HG02588 (cell line): ENCODE measurements at regions not wholly inside any gene's neighbourhood (a gene's known extent, or its start where the extent isn't known, plus 50 kb on each side); places are given as distances from the start of the nearest gene placed in this dataset.
"Not testable (repeated sequence)": the region's sequence is repeated elsewhere in the genome, so short reads cannot be mapped to it uniquely, and the experiment has no call there.

ENCODE experiments used
- ATAC-seq: cut with Tn5 transposase; IDR thresholded peaks from one replicate; pipeline ENCODE4 v1.9.1; 2021; ENCODE audit warnings: mild to moderate bottlenecking, moderate library complexity; ENCODE audit not compliant: unreplicated experiment

GRCh38 chr13:90246687-90247345 lies 1100.7 kb upstream of the MIR17HG start:
- ATAC-seq: no peak

DNA sequence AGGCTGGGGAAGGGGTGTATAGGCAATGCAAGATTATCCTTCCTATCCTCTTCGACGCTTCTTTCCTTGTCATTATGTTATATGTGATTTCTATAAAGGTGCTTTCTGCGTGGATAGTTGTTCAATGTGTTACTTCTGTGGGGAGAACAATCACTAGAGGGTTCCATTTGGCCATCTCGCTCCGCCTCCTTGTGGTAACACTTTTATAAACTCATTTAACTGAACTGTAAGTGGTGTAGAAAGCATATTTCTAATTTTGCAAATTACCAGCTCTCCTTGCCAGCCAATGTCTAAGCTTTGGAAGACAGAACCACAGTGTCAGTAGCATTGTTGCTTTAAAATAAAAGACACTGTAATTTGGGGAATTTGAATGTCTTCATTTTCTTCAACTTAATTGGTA lies 1093.7 kb upstream of the MIR17HG start:
- no peak for ATAC-seq

DNA sequence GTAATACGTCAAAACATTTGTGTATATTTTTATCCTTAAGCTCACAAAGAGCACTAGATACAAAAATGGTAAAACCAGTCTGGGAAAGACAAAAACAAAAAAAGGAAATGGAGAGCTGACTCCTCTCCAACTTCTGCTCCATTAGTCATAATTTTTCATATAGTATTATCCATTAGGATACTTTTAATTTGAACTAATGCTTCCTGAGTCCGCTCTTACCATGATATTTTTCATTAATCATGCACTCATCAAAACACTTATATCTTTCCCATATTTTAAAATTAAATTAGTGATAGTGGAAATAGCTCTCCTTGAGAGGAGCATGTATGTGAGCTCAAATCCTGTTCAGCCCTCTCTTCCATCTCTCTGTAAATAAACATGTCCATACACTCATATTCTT lies 1093.0 kb upstream of the MIR17HG start:
- ATAC-seq: no peak

GRCh38 chr13:90256746-90257145 lies 1090.7 kb upstream of the MIR17HG start:
- no peak for ATAC-seq

GRCh38 chr13:90258129-90258528 lies 1089.4 kb upstream of the MIR17HG start:
- ATAC-seq: no peak

DNA sequence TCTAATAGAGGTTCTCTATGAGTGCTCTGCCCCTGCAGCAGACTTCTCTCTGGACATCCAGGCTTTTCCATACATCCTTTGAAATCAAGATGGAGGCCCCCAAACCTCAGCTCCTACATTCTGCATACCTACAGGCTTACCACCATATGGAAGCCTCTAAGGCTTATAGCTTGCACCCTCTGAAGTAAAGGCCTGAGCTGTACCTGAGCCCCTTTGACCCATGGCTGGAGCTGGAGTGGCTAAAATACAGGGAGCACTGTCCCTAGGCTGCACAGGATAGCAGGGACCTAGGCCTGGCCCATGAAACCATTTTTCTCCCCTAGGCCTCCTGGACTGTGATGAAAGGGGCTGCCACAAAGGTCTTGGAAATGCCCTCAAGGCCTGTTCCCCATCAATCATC lies 1086.1 kb upstream of the MIR17HG start:
- ATAC-seq: no peak

- no peak for ATAC-seq
Measured at GRCh38 chr13:90270226-90270625, 1077.3 kb upstream of the MIR17HG start.

- ATAC-seq: no peak
Measured at GRCh38 chr13:90272356-90272755, 1075.1 kb upstream of the MIR17HG start.

GRCh38 chr13:90276216-90276615 lies 1071.3 kb upstream of the MIR17HG start:
- no peak for ATAC-seq

DNA sequence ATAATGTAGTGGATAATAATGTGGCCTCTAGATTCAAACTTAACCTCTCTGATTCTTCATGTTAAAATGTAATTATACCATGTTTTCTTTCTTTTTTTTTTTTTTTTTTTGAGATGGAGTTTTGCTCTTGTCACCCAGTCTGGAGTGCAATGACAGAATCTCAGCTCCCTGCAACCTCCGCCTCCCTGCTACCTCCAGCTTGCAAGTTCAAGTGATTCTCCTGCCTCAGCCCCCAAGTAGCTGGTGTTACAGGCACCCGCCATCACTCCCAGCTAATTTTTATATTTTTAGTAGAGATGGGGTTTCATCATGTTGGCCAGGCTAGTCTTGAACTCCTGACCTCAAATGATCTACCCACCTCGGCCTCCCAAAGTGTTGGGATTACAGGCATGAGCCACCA lies 1069.3 kb upstream of the MIR17HG start:
- ATAC-seq: not testable (repeated sequence)

DNA sequence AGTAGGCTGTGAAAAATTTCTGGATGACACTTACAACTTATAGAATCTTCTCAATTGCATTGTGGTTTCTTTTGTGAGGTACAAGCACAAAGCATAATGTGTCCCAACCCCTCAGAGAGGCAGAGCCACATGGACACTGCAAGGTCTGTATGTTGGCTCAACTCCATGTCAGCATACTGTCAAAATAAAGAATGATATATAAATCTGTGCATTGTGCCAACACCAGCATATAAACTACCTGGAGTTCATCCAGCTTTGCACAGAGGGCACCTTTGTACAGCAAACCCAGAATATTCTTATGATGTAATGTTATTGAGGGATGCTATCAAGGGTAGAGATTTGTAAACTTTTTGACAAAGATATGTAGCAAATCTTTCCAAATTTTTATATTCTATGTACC lies 1065.8 kb upstream of the MIR17HG start:
- ATAC-seq: no peak

GRCh38 chr13:90287521-90287920 lies 1060.0 kb upstream of the MIR17HG start:
- ATAC-seq: no peak

GRCh38 chr13:90293793-90294361 lies 1053.6 kb upstream of the MIR17HG start:
- no peak for ATAC-seq

- no peak for ATAC-seq
Measured at GRCh38 chr13:90299238-90299637, 1048.2 kb upstream of the MIR17HG start.

DNA sequence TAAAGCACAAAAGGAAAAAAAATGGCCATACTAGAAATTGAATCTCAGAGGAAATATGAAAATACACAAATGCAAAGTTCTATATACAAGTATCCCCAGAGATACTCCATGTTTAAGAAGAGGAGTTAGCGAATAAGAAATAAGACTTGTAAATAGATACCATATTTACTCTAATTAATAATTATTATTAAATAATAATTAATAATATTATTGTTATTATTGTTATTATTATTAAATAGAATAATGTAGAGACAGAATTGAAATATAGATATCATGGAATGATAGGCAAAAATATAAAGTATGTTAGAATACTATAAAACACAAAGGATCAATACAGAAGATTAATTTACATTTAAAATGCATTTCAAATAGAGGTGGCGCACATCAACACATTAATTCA lies 1047.5 kb upstream of the MIR17HG start:
- ATAC-seq: no peak

DNA sequence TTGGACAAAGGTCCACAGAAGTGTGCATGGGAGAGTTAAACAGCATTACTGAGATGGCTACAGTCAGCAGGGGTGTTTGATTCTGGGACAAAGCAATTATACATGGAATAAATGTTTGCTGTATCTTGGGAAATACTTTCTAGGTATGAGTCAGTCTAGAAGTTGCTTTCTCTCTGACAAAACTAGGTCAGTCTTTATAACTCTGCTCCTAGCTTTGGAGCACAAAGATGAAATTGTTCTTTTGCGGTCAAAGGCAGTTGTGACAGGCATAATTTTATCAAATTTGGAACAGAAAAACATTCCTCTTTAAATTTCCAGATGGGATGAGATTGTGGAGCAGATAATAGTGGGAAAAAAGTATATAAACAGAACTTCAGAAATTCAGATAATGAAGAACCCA lies 1045.4 kb upstream of the MIR17HG start:
- ATAC-seq: no peak

DNA sequence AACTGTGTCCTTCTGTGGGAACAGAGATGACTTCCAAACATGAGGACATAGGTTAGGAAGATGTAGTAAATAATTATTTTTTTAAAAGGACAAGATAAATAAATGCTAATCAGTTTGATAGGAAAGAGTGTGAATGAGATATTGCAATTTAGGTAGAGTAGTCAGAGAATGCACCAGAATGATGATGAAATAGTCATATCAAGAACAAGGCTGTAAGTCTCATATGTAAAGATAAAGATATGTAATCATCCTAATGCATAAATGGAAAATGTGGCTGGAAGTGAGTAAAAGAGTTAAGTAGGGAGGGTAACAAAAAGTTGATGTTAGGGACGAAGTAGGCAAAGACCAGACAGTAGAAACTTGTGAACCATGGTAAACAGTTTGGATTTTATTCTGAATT lies 1041.7 kb upstream of the MIR17HG start:
- no peak for ATAC-seq

DNA sequence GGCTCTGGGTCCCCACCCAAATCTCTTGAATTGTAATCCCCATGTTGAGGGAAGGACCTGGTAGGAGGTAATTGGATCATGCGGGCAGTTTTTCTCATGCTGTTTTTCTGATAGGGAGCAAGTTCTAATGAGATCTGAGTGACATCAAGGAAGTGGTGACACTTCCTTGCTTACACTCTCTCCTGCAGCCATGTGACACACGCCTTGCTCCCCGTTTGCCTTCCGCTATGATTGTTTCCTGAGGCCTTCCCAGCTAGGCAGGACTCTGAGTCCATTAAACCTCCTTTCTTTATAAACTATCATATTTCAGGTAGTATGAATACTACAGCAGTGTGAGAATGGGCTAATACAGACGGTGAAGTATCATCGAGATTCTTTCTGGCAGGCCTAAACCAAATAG lies 1040.4 kb upstream of the MIR17HG start:
- no peak for ATAC-seq

DNA sequence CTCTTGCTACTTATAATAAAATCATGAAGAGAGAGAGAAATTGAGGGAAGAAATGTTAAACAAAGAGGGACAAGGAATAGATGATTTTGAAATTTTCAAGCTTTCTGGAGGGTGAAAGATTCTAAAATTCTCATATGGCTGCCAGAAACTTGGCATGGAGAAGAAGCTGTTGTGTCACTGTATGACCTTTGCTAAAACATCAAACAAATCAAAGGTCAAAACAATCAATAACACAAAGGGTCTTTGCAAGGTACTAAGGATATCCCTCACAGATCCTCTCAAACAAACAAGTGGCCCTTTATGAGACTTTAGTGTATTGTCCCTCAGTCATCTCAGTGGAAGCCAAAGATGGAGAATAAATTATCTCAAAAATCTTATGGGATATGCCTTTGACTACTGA lies 1039.2 kb upstream of the MIR17HG start:
- no peak for ATAC-seq

- no peak for ATAC-seq
Measured at GRCh38 chr13:90311929-90312328, 1035.6 kb upstream of the MIR17HG start.

DNA sequence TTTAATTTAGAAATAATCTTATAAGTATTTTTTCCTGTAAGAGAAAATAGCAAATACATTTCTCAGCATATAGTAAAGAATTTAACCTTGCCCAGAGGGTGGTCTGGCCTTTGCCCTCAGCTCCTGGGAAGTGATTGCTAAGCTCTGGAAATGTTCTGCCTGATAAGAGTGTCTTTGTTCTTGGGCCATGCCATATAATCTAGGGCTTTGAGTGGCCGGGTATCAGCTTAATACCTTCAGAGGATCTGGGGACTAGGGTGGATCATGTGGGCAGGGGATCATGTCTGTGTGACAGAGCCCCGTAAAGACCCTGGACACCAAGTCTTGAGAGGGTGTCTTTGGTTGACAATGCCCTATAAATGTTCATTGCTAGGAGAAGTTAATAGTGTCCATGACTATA lies 1032.4 kb upstream of the MIR17HG start:
- ATAC-seq: no peak

- ATAC-seq: no peak
Measured at GRCh38 chr13:90320664-90321063, 1026.8 kb upstream of the MIR17HG start.

- no peak for ATAC-seq
Measured at GRCh38 chr13:90321281-90321931, 1026.1 kb upstream of the MIR17HG start.
